ENCODE measurements at regions not wholly inside any gene's neighbourhood (a gene's known extent, or its start where the extent isn't known, plus 50 kb on each side); places are given as distances from the start of the nearest gene placed in this dataset.
A peak's percentile ranks its signal among the peaks of the same experiment; 100 is the strongest.

DNA sequence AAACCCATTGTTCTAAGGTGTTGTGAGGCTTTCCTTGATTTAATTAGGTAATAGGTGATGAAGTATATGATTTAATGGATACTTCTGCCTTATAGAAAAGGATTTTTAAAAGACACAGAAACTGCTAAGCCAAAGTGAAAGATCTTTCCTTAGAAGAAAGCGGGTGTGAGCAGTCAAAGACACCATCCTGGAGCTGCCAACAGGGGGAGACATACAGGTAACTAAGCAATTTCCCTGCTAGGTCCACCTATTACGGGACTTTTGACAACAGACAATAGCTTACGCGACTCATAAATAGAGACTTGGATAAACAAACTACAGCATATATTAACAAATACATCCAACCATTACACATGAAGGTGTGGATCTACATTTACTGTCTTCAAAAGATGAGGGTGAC, 669.5 kb downstream of the SQOR start:
- TF ChIP-seq, protein P1, sequence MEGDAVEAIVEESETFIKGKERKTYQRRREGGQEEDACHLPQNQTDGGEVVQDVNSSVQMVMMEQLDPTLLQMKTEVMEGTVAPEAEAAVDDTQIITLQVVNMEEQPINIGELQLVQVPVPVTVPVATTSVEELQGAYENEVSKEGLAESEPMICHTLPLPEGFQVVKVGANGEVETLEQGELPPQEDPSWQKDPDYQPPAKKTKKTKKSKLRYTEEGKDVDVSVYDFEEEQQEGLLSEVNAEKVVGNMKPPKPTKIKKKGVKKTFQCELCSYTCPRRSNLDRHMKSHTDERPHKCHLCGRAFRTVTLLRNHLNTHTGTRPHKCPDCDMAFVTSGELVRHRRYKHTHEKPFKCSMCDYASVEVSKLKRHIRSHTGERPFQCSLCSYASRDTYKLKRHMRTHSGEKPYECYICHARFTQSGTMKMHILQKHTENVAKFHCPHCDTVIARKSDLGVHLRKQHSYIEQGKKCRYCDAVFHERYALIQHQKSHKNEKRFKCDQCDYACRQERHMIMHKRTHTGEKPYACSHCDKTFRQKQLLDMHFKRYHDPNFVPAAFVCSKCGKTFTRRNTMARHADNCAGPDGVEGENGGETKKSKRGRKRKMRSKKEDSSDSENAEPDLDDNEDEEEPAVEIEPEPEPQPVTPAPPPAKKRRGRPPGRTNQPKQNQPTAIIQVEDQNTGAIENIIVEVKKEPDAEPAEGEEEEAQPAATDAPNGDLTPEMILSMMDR (IDR thresholded peaks at IDR 0.05; ENCODE audit: low read depth, low read length, missing control alignments): peak; percentile 52
- DNase-seq (ENCODE audit: extremely low read depth, low read depth): no peak

DNA sequence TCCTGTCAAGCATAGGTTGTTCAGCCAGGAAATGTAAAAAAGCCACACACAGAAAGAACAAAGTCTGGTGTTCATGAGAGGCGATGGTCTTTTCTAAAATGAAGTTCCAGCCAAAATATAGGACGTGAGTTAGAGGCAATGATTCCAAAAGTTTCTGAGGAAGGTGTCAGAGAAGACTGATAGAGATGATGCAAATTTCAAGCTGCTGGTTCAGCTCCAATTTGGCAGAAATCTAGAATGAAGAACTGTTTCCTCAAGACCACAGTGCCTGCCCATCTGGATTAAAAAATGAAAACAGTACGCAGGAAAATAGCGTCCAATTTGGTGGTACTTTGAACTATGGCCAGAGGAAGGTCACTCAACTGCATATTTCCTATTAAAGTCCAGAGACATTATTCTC, 672.9 kb downstream of the SQOR start:
- H3K4me3 ChIP-seq (replicated peaks; ENCODE audit: low read depth, low read length): no peak overlapping the region
- TF ChIP-seq, protein P1 (IDR thresholded peaks at IDR 0.05; ENCODE audit: low read depth, low read length, missing control alignments): no peak
- no peak for DNase-seq (ENCODE audit: extremely low read depth, low read depth)

More for the DNA sequence above, 669.5 kb downstream of the SQOR start:
- no peak overlapping the region for H3K4me3 ChIP-seq (replicated peaks; ENCODE audit: low read depth, low read length)

DNA sequence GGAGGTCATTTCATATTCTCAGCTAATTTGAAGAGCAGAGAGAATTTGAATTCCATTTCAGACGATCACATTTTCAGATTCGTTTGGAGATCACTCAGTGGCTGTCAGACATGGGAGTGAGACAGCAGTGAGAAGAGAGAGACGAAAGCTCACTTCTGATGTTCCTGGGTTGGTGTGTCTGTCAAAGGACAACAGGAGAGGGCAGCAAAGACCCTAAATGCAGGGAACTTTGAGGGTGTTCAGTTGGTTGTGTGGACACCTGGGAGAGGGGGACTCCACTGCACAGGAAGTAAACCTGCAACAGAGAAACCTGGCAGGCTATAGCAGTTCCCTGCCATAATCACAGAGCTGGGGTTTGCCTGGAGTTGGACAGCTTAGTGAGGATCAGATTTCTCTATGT, 675.1 kb downstream of the SQOR start:
- H3K4me3 ChIP-seq (replicated peaks; ENCODE audit: low read depth, low read length): no peak overlapping the region
- no peak for DNase-seq (ENCODE audit: extremely low read depth, low read depth)
- TF ChIP-seq, protein P1 (IDR thresholded peaks at IDR 0.05; ENCODE audit: low read depth, low read length, missing control alignments): no peak

DNA sequence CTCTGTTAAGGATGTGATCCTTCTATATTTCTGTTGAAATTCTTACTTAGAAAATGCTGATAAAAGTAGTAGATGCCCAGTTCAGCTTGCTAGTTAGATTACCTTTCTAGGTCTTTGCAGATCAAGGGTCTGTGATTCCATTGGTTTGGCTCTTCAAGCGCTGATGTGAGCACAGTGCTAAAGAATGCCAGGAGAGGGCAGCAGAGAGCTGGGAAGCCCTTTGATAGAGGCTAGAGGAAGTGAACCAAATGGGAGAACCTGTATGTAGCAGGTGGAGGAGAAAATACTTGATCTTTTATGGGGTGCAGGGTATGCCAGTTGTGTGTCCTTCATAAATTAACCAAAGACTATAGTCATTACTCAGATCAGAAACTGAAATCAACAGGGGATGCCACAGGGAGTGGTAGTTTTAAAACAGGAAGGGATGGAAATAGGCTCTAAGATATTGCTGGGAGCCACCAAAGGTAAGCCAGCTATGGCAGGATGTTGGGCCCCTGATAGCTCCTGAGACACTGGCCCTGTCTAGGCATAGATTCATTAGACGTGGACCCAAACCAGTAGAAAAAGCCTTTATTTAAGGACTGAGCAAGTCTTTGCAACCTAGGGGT, 677.4 kb downstream of the SQOR start:
- TF ChIP-seq, protein P1 (IDR thresholded peaks at IDR 0.05; ENCODE audit: low read depth, low read length, missing control alignments): peak; percentile 88
- DNase-seq (ENCODE audit: extremely low read depth, low read depth): peak; percentile 35
- H3K4me3 ChIP-seq (replicated peaks; ENCODE audit: low read depth, low read length): no peak overlapping the region

DNA sequence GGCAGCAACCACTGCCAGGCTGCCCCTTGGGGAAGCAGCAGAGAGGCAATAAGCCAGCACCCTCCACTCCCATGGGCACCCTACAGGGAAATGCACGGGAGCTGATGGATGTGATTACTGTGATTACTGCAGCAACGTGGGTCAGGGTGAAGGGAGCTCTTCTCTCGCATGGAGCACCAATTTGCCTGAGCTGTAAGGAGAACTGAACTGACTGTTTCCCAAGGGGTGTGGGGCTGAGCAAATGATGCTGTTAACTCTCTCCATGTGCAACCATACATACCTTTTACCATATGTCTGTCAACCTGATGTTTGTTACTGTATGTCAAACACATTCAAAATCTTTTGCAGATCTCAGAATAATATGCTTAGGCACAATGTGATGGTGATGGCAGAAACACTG, 680.6 kb downstream of the SQOR start:
- no peak for DNase-seq (ENCODE audit: extremely low read depth, low read depth)
- no peak overlapping the region for H3K4me3 ChIP-seq (replicated peaks; ENCODE audit: low read depth, low read length)
- TF ChIP-seq, protein P1 (IDR thresholded peaks at IDR 0.05; ENCODE audit: low read depth, low read length, missing control alignments): no peak

DNA sequence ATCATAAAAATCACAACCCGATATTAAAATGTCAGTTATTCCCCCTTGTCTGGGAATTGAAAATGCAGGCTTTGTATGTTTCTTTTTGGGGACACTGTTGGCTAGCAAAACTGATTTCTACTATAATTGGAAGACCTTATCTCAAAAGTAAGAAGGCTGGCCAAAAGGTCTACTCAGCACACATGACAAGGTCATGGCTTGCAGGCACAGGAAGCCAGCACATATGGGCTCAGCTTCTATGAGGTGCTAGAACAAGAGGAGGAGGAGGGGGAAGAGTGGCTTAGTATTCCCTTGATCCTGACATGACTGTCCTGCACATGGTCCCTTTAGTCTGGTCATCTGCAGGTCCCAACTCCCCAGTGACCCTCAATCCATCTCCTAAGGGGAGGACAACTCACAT, 681.2 kb downstream of the SQOR start:
- no peak overlapping the region for H3K4me3 ChIP-seq (replicated peaks; ENCODE audit: low read depth, low read length)
- TF ChIP-seq, protein P1 (IDR thresholded peaks at IDR 0.05; ENCODE audit: low read depth, low read length, missing control alignments): no peak
- DNase-seq (ENCODE audit: extremely low read depth, low read depth): no peak

DNA sequence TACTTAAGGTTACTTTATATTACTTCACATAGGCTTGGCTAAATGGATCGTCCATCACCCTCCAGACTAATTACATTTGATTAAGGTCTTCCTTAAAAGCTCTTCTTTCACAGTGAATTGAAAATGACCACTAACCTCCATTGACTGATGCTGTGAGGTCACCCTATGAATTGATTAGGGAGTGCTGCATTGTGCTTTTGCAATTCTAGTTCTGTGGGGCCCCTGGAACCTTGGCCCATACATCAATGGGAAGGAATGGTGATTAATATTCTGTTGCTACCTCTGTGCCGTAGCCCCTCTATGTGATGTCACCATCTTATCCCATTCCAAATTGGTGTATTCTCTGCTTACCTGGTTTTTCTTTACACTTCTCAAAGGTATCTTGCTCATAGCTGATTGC, 682.2 kb downstream of the SQOR start:
- no peak for DNase-seq (ENCODE audit: extremely low read depth, low read depth)
- TF ChIP-seq, protein P1 (IDR thresholded peaks at IDR 0.05; ENCODE audit: low read depth, low read length, missing control alignments): no peak
- no peak overlapping the region for H3K4me3 ChIP-seq (replicated peaks; ENCODE audit: low read depth, low read length)
